ENCODE measurements at regions not wholly inside any gene's neighbourhood (a gene's known extent, or its start where the extent isn't known, plus 50 kb on each side); places are given as distances from the start of the nearest gene placed in this dataset.

GRCh38 chr13:99037756-99038155, 59.9 kb upstream of the DOCK9 start:
- TF ChIP-seq EZH2phosphoT487 (IDR thresholded peaks at IDR 0.05; ENCODE audit: borderline replicate concordance, low read length): no peak
- TF ChIP-seq CTCF (IDR thresholded peaks at IDR 0.05; ENCODE audit: low read depth, low read length, poor library complexity, severe bottlenecking): no peak
